T-helper 1 cell (primary cell): ENCODE measurements at regions not wholly inside any gene's neighbourhood (a gene's known extent, or its start where the extent isn't known, plus 50 kb on each side); places are given as distances from the start of the nearest gene placed in this dataset.

Experiments used
- DNase-seq, 5 donors: peaks; one replicate each; pipeline ENCODE4 v3.0.0-alpha.2; 2012 to 2020

- DNase-seq, result no peak
Measured at GRCh38 chr1:234686035-234686434, 76.1 kb upstream of the IRF2BP2 start.

- no peak for DNase-seq
Measured at GRCh38 chr1:234684856-234685255, 74.9 kb upstream of the IRF2BP2 start.

GRCh38 chr1:234683861-234684632 lies 74.1 kb upstream of the IRF2BP2 start:
- no peak for DNase-seq

GRCh38 chr1:234683127-234683860 lies 73.3 kb upstream of the IRF2BP2 start:
- no peak for DNase-seq

GRCh38 chr1:234681990-234682389 lies 72.0 kb upstream of the IRF2BP2 start:
- DNase-seq, result no peak

GRCh38 chr1:234681065-234681464 lies 71.1 kb upstream of the IRF2BP2 start:
- no peak for DNase-seq

GRCh38 chr1:234680331-234680904 lies 70.4 kb upstream of the IRF2BP2 start:
- DNase-seq, result no peak

GRCh38 chr1:234676103-234676594 lies 66.2 kb upstream of the IRF2BP2 start:
- peak in 3 of 5 donors; percentile 15 to 44 (median 44) for DNase-seq

- no peak for DNase-seq
Measured at GRCh38 chr1:234675572-234675971, 65.6 kb upstream of the IRF2BP2 start.

GRCh38 chr1:234675006-234675405 lies 65.0 kb upstream of the IRF2BP2 start:
- no peak for DNase-seq

GRCh38 chr1:234674218-234674815 lies 64.3 kb upstream of the IRF2BP2 start:
- DNase-seq, result no peak

GRCh38 chr1:234672349-234673135 lies 62.6 kb upstream of the IRF2BP2 start:
- DNase-seq, result no peak

GRCh38 chr1:234670967-234671626 lies 61.1 kb upstream of the IRF2BP2 start:
- DNase-seq, result no peak

- DNase-seq, result no peak
Measured at GRCh38 chr1:234669499-234669898, 59.5 kb upstream of the IRF2BP2 start.

- DNase-seq, result no peak
Measured at GRCh38 chr1:234668577-234668955, 58.6 kb upstream of the IRF2BP2 start.

GRCh38 chr1:234667600-234668576 lies 57.9 kb upstream of the IRF2BP2 start:
- no peak for DNase-seq

GRCh38 chr1:234666761-234667160 lies 56.8 kb upstream of the IRF2BP2 start:
- no peak for DNase-seq

- no peak for DNase-seq
Measured at GRCh38 chr1:234665975-234666605, 56.1 kb upstream of the IRF2BP2 start.

GRCh38 chr1:234662148-234662547 lies 52.2 kb upstream of the IRF2BP2 start:
- no peak for DNase-seq

GRCh38 chr1:234661317-234661928 lies 51.4 kb upstream of the IRF2BP2 start:
- DNase-seq, result no peak
